ENCODE measurements at regions not wholly inside any gene's neighbourhood (a gene's known extent, or its start where the extent isn't known, plus 50 kb on each side); places are given as distances from the start of the nearest gene placed in this dataset.

- ATAC-seq (no peak), DNase-seq (ENCODE audit: low spot score) (no peak)
- no peak overlapping the region for H3K4me3 Mint-ChIP-seq
- peaks cover 5% of the 10 kb centered on the region; the same call in 1 of the 2 replicates for H3K9me2 ChIP-seq (ENCODE audit: insufficient read depth)
- no peak for TF ChIP-seq NANOG (IDR thresholded peaks at IDR 0.05; ENCODE audit: borderline replicate concordance)
- no peak for TF ChIP-seq POLR2AphosphoS5 (IDR thresholded peaks at IDR 0.05; ENCODE audit: low read depth)
- TF ChIP-seq STAT1 (IDR thresholded peaks at IDR 0.05; ENCODE audit: unreplicated experiment) = no peak
- TF ChIP-seq CREB1 (CRISPR knock-in tag; IDR thresholded peaks at IDR 0.05; ENCODE audit: low read depth) = no peak
- no peak for TF ChIP-seq ZNF114 (CRISPR knock-in tag; IDR thresholded peaks at IDR 0.05)
- no peak for TF ChIP-seq CTCF (conservative IDR thresholded peaks at IDR 0.05; ENCODE audit: low read depth in 2 of 2)
- no peak for TF ChIP-seq EZH2phosphoT487 (IDR thresholded peaks at IDR 0.05; ENCODE audit: unreplicated experiment)
- no peak for TF ChIP-seq REST (IDR thresholded peaks at IDR 0.05; ENCODE audit: unreplicated experiment)
- TF ChIP-seq ZNF462 (CRISPR knock-in tag; IDR thresholded peaks at IDR 0.05) = no peak
- TF ChIP-seq ETS1 (IDR thresholded peaks at IDR 0.05) = no peak
- peaks cover 7% of the 10 kb centered on the region for H3K27me3 Mint-ChIP-seq (ENCODE audit: insufficient read depth, low read depth, poor library complexity)
- no peaks in the 10 kb centered on the region for H3K9me3 Mint-ChIP-seq
- H3K4me2 ChIP-seq = no peak overlapping the region
- H3K36me3 Mint-ChIP-seq (ENCODE audit: low read depth) = no peaks in the 10 kb centered on the region; the same call in 2 of the 3 replicates
- H3K4me1 Mint-ChIP-seq = peaks cover 26% of the 10 kb centered on the region
- no peak overlapping the region for H3K4me3 ChIP-seq
- no peaks in the 10 kb centered on the region for H4K20me1 ChIP-seq (replicated peaks; ENCODE audit: insufficient read depth)
- H2AFZ ChIP-seq = no peak overlapping the region
- no peaks in the 10 kb centered on the region for H3F3A ChIP-seq (replicated peaks; ENCODE audit: low read depth)
- H3K27ac ChIP-seq (ENCODE audit: low read depth) = no peak overlapping the region
- no peak overlapping the region for H3K27ac Mint-ChIP-seq
- H3K27me3 ChIP-seq (ENCODE audit: insufficient read depth) = no peaks in the 10 kb centered on the region
- peaks cover 22% of the 10 kb centered on the region; the same call in 1 of the 2 replicates for H3K4me1 ChIP-seq (ENCODE audit: insufficient read depth)
- no peaks in the 10 kb centered on the region for H3K36me3 ChIP-seq (ENCODE audit: insufficient read depth)
- H3K79me2 ChIP-seq (replicated peaks; ENCODE audit: insufficient read depth) = no peaks in the 10 kb centered on the region
Observed at GRCh38 chr16:51287121-51287755, 136.2 kb upstream of the SALL1 start.
